Peyer's patch (tissue), 4 donors: ENCODE measurements at regions not wholly inside any gene's neighbourhood (a gene's known extent, or its start where the extent isn't known, plus 50 kb on each side); places are given as distances from the start of the nearest gene placed in this dataset.
A peak's percentile ranks its signal among the peaks of the same experiment; 100 is the strongest.

Experiments used
- DNase-seq, 3 donors: peaks; one replicate each; pipeline ENCODE4 v3.0.0-alpha.2; 2017 to 2019
- H3K27ac ChIP-seq, 4 donors: fragments of 200-600 bp; sonication (generic); one replicate each; pipeline ENCODE4 v1.5.1; 2016 to 2019
- H3K27me3 ChIP-seq, 2 donors: fragments of 200-600 bp; sonication (generic); one replicate each; pipeline ENCODE4 v1.5.1; 2019
- H3K36me3 ChIP-seq, 3 donors: fragments of 200-600 bp; sonication (generic); one replicate each; pipeline ENCODE4 v1.5.1; 2016 to 2019
- H3K4me1 ChIP-seq, 4 donors: fragments of 200-600 bp; sonication (generic); one replicate each; pipeline ENCODE4 v1.5.1; 2016 to 2019
- H3K4me3 ChIP-seq, 4 donors: fragments of 200-600 bp; sonication (generic); 1 replicate in 3 of 4; 2 replicates in 1 of 4; pipeline ENCODE4 v1.5.1; 2016 to 2019; ENCODE audit warnings: mild to moderate bottlenecking in 1 of 4
- H3K9me3 ChIP-seq, 4 donors: fragments of 200-600 bp; sonication (generic); one replicate each; pipeline ENCODE4 v1.5.1; 2016 to 2019; ENCODE audit warnings: mild to moderate bottlenecking in 1 of 4
- POLR2A ChIP-seq, 2 donors: fragments of 450-650 bp; IDR thresholded peaks; one replicate each; pipeline ENCODE4 v1.5.1; 2017; ENCODE audit warnings: antibody characterized with exemption in 2 of 2, mild to moderate bottlenecking in 2 of 2, moderate library complexity in 2 of 2
- TF ChIP-seq, protein P1 (sequence below), 6 experiments: fragments of 450-650 bp in 4 of 6; fragments of 200-600 bp in 2 of 6; sonication (generic) in 1 of 6; IDR thresholded peaks; one replicate each; pipeline ENCODE4 v1.5.1; 2017 to 2019; ENCODE audit warnings: antibody characterized with exemption in 6 of 6, mild to moderate bottlenecking in 3 of 6, moderate library complexity in 1 of 6

DNA sequence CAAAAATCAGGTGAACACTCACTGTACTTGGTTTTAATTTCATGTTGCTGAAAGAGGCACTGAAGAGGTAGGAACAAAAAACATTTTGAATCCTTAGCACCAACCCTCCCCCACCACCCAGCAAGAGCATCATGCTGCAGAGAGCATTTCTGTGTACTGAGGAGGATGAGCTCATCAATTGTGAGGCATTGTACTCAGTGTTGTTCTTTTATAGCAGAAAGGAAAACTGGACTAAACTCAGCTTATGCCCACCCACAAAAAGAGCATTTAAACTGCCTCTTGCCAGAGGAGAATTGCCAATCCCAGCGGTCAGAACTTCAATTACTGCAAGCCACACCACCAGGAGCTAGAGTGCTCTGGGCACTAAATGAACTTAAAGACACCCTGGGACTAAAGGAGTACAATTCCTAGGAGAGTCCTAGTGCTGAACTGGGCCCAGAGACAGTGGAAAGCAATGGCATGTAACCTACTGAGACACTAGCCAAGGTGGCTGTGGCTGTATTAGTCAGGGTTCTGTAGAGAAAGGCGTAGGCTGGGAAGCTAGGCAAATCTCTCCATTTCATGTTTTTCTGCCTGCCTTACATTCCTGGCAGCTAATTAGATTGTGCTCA is 280.7 kb upstream of the KLHL4 start:
- Histone ChIP-seq H3K4me1 (no peaks in the 10 kb centered on the region), H3K36me3 (no peaks in the 10 kb centered on the region), H3K27me3 (no peaks in the 10 kb centered on the region), H3K4me3 (no peak overlapping the region), H3K9me3 (no peaks in the 10 kb centered on the region), H3K27ac (no peak overlapping the region)
- TF ChIP-seq POLR2A (IDR thresholded peaks at IDR 0.05) = no peak
- TF ChIP-seq, protein P1, sequence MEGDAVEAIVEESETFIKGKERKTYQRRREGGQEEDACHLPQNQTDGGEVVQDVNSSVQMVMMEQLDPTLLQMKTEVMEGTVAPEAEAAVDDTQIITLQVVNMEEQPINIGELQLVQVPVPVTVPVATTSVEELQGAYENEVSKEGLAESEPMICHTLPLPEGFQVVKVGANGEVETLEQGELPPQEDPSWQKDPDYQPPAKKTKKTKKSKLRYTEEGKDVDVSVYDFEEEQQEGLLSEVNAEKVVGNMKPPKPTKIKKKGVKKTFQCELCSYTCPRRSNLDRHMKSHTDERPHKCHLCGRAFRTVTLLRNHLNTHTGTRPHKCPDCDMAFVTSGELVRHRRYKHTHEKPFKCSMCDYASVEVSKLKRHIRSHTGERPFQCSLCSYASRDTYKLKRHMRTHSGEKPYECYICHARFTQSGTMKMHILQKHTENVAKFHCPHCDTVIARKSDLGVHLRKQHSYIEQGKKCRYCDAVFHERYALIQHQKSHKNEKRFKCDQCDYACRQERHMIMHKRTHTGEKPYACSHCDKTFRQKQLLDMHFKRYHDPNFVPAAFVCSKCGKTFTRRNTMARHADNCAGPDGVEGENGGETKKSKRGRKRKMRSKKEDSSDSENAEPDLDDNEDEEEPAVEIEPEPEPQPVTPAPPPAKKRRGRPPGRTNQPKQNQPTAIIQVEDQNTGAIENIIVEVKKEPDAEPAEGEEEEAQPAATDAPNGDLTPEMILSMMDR (IDR thresholded peaks at IDR 0.05) = no peak
- DNase-seq = no peak

DNA sequence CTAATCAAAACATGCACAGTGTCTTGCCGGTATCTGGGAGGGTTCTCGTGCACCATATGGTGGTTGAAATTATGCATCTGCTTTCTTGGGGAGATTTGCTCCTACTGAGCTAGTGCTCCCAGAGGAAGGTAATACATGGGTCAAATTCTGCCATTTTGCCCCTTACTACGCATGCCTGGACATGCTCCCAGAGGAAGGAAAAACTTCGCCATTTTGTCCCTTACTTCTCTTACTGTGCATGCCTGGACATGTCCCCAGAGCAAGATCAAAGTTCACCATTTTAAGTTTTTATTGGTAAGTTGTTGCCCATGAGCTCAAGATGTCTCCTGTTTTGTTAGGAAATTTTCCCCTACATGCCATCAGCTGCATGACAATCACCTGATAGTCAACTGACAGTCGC is 252.1 kb upstream of the KLHL4 start:
- Histone ChIP-seq H3K27ac (no peak overlapping the region), H3K9me3 (no peaks in the 10 kb centered on the region), H3K4me1 (no peaks in the 10 kb centered on the region), H3K36me3 (no peaks in the 10 kb centered on the region), H3K27me3 (no peaks in the 10 kb centered on the region), H3K4me3 (no peak overlapping the region)
- DNase-seq = no peak
- TF ChIP-seq, protein P1 (IDR thresholded peaks at IDR 0.05) = no peak
- no peak for TF ChIP-seq POLR2A (IDR thresholded peaks at IDR 0.05)

DNA sequence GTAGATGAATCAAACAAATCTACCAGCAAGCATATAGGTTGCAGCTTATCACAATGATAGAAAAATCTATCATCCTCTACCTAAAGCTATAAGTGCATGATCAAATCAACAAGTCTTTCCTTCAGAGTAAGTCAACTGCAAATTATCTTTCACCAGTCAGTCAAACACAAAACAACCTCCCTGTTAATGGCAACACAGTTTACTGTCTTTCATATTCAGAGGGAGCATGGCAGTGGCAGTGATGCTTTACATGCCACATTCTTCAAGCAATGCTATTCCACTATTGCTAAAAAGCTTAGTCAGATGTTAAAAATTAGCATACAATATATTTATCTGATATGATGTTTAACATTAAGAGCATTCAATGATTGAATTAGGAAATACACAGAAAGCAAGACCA is 245.1 kb upstream of the KLHL4 start:
- no peak for DNase-seq
- H3K27me3 ChIP-seq = no peaks in the 10 kb centered on the region
- TF ChIP-seq, protein P1 (IDR thresholded peaks at IDR 0.05) = no peak
- TF ChIP-seq POLR2A (IDR thresholded peaks at IDR 0.05) = no peak

DNA sequence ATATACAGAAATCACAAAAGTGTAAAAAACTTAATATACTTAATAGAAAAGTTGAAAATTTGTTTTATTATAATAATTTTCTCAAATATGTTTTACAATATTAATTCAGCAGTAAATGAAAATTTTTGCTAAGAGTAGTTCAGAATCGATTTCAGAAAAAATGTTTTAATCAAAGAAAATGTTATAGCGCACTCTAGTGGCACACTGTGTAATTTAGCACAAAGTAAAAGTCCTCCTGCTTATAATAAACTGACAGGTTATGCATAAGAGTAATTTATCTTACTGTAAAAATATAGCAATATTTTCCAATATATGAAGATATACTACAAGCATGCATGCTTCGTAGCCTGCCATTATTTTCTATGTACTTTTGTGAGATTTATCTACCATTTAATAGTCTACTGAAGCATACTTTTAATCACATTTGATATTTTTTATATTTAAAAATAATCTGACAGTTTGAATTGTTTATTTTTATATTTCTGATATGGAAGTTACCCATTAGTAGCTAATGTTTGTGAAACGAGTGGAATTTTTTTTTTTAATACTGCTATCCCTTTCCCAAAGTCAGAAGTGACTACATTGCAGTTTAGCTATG is 217.9 kb upstream of the KLHL4 start:
- TF ChIP-seq, protein P1 (IDR thresholded peaks at IDR 0.05) = peak in 4 of 6 experiments; percentile 10 to 22 (median 14)
- TF ChIP-seq POLR2A (IDR thresholded peaks at IDR 0.05) = no peak
- no peaks in the 10 kb centered on the region for H3K9me3 ChIP-seq
- no peaks in the 10 kb centered on the region for H3K27me3 ChIP-seq
- no peaks in the 10 kb centered on the region for H3K36me3 ChIP-seq
- DNase-seq = no peak
- no peaks in the 10 kb centered on the region for H3K4me1 ChIP-seq
- H3K4me3 ChIP-seq = no peak overlapping the region
- H3K27ac ChIP-seq = no peak overlapping the region

More for the DNA sequence above, 245.1 kb upstream of the KLHL4 start:
- H3K27ac ChIP-seq = no peak overlapping the region
- no peaks in the 10 kb centered on the region for H3K36me3 ChIP-seq
- H3K4me1 ChIP-seq = no peaks in the 10 kb centered on the region
- no peaks in the 10 kb centered on the region for H3K9me3 ChIP-seq
- no peak overlapping the region for H3K4me3 ChIP-seq

DNA sequence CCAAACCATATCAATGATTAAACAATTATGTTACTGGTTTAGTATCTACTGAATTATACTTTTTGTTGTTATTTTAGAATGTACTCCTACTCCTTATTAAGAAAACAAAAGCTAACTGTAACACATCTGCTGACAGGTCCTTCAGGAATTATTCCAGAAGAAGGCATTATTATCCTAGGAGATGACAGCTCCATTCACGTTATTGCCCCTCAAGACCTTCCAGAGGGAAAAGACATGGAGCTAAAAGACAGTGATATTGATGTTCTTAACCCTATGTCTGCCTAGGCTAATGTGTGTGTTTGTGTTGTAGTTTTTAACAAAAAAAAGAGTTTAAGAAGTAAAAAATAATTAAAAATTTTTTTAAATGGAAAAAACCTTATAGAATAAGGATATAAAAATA is 206.8 kb upstream of the KLHL4 start:
- no peak overlapping the region for H3K4me3 ChIP-seq
- no peaks in the 10 kb centered on the region for H3K9me3 ChIP-seq
- no peak overlapping the region for H3K27ac ChIP-seq
- no peaks in the 10 kb centered on the region for H3K4me1 ChIP-seq
- TF ChIP-seq, protein P1 (IDR thresholded peaks at IDR 0.05) = no peak
- TF ChIP-seq POLR2A (IDR thresholded peaks at IDR 0.05) = no peak
- H3K36me3 ChIP-seq = no peaks in the 10 kb centered on the region
- no peak for DNase-seq
- no peaks in the 10 kb centered on the region for H3K27me3 ChIP-seq
